GM12801 (cell line): ENCODE measurements at regions not wholly inside any gene's neighbourhood (a gene's known extent, or its start where the extent isn't known, plus 50 kb on each side); places are given as distances from the start of the nearest gene placed in this dataset.

Experiments used
- TF ChIP-seq, protein P1 (sequence below): IDR thresholded peaks from one replicate; pipeline ENCODE4 v1.5.1; 2011; ENCODE audit warnings: control low read depth; ENCODE audit not compliant: insufficient read length; ENCODE audit errors: extremely low read depth

DNA sequence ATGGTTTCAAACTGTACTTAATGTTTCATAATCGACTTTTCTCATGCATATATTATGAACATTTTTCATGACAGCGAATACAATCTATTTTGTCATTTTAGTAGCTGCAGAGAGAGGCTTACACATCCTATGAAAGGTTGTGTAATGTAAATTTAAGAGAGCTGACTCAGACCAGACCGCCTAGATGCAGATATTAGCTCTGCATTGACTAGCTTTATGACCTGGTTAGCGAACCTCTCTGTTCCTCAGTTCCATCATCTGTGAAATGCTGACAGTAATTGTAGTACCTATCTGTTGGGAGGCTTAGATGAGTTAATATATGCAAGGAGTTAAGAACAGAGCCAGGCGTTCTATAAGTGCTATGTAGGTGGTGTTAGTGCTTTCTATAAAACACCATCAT, 116.2 kb upstream of the RASGRP1 start:
- TF ChIP-seq, protein P1, sequence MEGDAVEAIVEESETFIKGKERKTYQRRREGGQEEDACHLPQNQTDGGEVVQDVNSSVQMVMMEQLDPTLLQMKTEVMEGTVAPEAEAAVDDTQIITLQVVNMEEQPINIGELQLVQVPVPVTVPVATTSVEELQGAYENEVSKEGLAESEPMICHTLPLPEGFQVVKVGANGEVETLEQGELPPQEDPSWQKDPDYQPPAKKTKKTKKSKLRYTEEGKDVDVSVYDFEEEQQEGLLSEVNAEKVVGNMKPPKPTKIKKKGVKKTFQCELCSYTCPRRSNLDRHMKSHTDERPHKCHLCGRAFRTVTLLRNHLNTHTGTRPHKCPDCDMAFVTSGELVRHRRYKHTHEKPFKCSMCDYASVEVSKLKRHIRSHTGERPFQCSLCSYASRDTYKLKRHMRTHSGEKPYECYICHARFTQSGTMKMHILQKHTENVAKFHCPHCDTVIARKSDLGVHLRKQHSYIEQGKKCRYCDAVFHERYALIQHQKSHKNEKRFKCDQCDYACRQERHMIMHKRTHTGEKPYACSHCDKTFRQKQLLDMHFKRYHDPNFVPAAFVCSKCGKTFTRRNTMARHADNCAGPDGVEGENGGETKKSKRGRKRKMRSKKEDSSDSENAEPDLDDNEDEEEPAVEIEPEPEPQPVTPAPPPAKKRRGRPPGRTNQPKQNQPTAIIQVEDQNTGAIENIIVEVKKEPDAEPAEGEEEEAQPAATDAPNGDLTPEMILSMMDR: no peak

DNA sequence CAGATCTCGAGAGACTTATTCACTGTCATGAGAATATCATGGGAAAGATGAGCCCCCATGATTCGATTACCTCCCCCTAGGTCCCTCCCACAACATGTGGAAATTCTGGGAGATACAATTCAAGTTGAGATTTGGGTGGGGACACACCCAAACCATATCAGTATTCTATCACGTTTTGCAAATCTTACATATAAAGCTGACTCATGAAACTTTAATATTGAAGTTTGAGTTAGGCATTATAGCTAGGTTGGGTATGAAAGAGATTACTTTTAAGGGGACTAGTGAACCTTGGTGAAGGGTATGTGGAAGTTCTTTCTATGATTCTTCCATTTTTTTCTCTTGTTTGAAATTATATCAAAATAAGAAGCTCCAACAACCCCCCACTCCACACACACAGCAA, 117.7 kb upstream of the RASGRP1 start:
- TF ChIP-seq, protein P1: no peak

DNA sequence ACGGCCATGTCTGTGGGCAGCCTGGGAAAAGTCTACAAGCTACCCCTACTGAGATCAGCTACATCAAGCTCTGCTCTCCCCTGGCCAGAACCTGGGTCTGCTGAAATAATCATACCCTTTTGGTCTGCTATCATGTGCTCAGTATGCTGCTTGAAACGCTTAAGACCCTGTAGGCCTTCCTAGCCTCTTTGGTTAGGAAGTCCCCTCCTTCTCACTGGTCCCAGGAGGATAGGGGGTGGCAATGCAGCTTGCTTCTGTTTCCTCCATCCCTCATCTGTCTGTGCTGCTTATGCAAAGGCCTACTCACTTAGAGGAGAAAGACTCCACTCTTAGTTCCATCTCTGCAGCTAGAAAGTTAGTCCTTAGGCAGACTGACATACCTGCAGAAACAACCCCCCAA, 118.2 kb upstream of the RASGRP1 start:
- TF ChIP-seq, protein P1: no peak

DNA sequence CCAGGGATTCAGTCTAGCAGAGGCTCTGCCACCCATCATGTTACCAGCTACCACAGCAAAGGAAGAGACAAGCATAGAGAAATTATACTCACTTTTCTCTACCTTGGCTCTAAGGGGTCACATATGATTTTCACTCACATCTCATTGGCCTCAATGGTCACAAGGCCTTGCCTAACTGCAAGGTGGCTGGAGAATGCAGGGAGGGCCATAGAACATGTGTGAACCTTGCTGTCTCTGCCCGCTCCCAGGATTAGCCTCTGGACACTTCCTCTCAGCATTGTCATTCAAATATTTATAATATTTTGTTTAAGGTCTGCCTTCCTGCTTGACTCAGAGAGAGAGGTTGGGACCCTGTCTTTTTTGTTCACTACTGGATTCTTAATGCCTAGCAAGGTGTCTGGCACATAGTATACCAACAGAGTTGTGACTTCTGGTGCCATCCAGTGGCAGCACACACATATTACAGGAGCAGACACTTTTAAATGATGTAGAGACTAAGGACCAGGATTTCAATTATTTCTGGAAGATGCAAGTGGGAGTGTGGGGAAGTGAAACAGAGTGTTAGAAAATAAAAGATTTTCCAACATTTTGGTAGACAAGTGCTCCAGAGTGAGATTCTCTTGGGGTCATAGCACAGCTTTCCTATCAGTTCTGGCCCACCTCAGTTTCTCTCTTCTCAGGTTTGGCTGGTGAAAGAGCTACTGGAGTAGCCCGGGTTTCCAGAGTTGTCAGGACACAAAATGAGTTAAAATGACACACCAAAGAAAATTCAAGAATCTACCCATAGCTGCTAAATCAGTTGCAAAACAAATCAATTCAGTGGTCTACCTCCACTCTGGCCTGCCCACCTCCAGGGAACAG, 119.0 kb upstream of the RASGRP1 start:
- TF ChIP-seq, protein P1: no peak

DNA sequence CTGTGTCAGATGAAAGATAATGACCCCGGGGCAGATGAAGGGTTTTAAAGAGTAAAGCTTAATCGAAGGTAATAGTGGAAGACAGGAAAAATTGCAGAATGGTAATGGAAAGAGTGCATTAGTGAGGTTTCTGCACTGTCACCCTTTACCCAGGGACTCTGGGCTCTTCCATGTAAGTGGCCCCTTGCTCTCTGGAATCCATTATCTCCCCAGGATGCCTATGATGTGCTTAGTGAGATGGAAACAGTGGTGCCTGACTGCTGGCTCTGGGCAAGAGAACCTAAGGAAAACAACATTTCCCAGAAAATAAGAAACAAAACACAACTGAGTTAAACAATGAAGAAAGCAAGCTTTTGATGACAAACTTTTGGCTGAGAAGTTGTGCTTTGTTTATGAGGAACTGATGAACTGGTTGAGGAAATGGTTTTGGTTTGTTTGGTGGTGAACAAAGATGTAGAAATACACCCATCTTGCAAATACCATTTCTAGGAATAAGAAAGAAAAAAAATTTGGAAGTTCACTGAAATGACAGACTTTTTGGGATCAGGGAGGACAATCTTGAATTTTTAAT, 119.9 kb upstream of the RASGRP1 start:
- TF ChIP-seq, protein P1: no peak

DNA sequence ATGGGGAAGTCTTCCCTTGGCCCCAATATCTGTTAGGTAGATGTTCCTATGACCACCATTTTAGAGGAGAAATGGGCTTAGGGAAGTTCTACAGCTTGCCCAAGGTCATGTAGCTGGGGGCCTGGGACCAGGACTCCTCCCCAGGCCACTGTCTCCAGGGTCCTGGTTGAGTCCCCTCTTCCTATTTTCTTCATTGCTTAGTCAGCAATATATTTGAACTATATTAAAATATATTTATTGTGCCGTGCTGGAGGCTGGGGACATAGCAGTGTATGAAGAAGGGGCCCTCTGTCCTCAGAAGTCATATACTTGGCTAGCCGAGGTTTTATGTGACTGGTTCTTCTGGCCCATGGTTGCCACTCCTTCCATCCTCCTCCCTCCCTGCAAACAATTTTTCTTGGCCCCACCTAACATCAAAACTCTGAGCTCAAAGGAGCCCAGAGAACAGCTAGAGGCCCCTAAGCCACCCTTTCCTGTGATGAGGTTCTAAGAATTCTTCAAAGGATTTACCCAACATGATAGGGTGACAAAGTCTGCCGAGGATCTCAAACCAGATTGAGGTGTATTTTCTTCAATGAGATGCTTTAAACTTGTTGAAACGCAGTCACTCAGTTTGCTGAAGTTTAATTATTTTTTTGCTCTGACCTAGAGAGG, 121.2 kb upstream of the RASGRP1 start:
- TF ChIP-seq, protein P1: no peak

DNA sequence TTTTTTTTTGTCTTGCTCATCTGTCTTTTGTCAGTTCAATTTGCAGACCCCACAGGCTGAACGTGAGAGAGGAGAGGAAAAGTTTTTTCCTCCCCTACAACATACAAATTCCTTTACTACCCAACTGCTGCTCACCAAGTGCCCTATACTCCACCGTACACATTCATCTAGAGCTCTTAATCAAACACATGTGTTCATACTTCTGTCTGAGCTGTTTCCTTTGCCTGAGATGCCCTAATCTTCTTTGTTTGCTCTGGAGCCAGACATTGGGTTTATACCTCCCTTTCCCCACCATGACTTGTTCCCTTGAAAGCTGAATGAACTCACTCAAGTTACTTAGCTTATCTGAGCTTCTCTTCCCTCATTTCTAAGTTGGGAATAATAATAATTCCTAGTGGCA, 122.7 kb upstream of the RASGRP1 start:
- TF ChIP-seq, protein P1: no peak
